Inflammatory macrophage treated with lipopolysaccharide for 1 hour (primary cell): ENCODE measurements at regions not wholly inside any gene's neighbourhood (a gene's known extent, or its start where the extent isn't known, plus 50 kb on each side); places are given as distances from the start of the nearest gene placed in this dataset.
"Not testable (repeated sequence)": the region's sequence is repeated elsewhere in the genome, so short reads cannot be mapped to it uniquely, and the experiment has no call there.

ENCODE experiments used
- DNase-seq, 2 donors: peaks; one replicate each; pipeline ENCODE4 v3.0.0-alpha.2; 2020 to 2022

DNA sequence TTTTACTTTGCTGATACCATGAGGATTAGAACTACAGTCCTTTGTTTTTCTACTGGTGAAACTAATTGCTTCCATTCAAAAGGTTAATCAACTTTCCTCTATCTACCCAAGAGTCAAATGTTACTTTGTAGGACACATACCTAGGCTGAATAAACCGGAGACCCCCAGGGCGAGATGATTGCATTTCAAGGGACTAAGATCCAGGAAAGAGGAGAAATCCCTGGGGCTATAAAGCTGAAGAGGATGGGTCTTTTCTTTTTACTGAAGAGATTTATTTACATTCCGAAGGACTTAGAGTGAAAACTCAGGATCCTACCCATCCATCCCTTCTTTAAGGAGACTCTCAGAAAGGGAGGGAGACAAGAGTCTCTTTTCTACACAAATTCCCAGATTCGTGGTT, 331.9 kb downstream of the CDH19 start:
- DNase-seq: no peak

DNA sequence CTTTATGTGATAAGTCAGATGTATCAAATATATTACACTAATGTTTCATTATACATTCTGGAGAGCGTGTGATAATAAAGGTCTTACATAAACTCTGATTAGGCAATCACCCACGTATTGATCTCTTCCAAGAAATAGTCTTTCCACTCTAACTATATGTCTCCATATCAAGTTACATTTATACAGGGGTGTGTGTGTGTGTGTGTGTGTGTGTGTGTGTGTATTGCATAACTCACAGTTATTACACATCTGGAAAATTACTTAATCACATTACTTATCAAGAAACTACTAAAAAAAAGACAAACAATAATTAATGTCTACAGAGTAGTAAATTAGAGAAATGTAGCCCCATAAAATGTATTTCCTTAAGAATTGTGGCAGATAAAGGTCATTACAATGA, 339.8 kb downstream of the CDH19 start:
- DNase-seq: no peak

DNA sequence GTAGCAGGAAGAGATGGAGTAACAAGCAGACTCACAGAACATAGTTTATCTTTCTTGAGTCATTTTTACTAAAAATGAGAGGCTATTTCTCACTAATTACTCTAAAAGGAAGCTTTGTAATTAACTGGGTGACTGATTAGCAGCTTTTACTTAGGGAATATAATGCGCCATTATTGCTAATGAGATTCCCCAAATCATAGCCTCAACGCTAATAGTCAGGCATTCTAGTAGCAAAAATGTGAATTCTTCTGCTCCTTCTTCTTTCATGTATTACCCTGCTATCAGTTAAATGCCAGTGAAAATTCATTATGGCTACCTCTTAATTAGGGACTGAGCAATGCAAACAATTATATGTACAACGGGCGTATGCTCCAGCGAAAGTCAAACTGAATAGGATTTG, 349.8 kb downstream of the CDH19 start:
- DNase-seq: no peak

DNA sequence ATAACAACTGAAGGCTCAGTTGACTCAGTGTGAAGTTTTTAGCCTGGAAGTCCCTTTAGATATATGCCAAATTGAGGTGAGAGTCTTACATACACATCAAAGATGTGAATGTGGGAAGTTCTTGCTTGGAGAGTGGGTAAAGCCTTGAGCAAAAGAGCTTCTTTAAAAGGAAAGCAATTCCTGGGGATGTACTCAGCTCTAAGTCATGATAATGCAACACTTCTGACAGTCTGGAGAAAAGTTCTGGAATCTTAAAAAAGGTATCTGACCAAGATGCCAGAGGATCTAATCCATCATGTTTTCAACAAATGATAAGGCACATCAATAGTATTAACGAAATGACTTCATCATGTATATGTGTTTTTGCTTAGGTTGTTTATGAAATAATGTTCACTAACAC, 351.2 kb downstream of the CDH19 start:
- DNase-seq: no peak

DNA sequence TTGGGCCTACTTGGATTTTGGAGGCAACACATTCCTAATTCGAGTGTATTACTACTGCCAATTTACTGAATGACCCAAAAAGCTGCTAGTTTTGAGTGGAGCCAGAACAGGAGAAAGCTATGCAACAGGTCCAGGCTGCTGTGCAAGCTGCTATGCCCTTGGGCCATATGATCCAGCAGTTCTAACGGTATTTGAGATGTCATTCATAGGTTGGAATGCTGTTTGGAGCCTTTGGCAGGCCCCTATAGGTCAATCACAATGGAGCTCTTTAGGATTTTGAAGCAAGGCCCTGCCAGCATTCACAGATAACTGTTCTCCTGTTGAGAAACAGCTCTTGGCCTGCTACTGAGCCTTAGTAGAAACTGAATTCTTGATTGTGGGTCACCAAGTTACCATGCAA, 368.7 kb downstream of the CDH19 start:
- no peak for DNase-seq

DNA sequence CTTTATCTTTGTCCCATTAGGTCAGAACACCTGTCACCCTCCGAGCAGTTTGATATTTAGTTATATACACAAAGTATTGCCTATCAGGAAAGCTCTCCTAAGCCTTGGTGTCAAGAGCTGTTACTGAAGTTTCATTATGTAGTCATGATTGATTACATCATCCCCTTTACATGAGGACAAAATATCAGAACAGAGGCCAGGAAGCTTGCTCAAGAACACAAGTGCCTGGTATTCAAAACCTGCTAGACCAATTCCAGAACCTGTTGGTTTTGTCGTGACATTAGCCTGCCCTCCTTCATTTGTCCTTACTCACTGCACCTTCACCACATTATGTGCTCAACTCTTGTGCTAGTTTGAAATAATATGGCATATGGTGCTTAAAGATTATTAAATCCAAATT, 377.1 kb downstream of the CDH19 start:
- no peak for DNase-seq

DNA sequence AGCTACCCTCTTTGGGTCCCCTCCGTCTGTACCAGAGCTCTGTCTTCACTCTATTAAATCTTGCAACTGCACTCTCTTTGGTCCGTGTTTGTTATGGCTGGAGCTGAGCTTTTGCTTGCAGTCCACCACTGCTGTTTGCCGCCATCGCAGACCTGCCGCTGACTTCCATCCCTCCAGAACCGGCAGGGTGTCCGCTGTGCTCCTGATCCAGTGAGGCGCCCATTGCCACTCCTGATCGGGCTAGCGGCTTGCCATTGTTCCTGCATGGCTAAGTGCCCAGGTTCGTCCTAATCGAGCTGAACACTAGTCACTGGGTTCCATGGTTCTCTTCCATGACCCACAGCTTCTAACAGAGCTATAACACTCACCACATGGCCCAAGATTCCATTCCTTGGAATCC, 380.6 kb downstream of the CDH19 start:
- DNase-seq: not testable (repeated sequence)

DNA sequence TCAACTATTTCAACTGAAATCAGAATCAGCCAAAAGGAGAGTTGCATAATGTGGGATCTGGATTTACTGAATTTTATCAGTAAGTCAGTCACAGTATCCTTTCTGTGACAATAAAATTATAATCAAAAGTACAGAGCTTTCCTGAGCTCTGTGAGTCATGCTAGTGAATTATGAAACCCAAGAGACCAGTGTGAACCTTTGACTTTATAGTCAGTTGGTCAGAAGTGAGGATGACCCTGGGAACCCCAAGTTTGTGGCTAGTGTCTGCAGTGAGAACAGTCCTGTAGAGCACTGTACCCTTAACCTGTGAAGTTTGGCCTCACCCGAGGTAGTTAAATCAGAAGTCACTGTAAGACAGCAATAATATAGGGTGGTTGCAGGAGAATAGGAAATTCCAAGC, 381.7 kb downstream of the CDH19 start:
- DNase-seq: no peak

DNA sequence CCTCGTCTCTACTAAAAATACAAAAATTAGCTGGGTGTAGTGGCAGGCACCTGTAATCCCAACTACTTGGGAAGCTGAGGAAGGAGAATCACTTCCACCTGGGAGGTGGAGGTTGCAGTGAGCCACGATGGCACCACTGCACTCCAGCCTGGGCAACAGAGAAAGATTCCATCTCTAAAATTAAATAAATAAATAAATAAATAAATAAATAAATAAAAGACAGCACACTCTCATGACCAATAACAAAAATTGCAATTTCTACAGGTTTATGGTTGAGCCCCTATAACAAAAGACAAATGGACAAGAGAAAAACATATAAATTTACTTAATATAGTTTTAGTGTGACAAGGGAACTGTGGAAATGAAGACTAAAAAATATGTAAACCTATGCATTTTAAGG, 384.1 kb downstream of the CDH19 start:
- no peak for DNase-seq

DNA sequence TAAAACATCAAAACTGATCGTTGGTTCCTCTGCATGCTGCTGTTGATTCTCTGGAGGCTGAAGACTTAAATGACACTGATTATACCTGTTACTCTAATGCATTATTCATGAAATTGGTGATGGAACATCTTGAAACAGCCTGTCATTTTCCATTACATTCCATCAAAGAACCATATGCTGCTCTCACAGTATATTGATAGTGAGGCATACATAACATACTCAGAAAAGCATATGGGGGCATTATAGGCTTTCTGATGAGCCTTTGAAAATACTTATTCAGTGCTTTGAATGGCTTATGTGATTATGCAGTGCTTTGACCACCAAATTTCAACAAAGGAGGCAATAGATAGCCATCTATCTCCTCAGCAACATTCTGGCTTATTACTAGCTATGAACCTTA, 392.1 kb downstream of the CDH19 start:
- no peak for DNase-seq

DNA sequence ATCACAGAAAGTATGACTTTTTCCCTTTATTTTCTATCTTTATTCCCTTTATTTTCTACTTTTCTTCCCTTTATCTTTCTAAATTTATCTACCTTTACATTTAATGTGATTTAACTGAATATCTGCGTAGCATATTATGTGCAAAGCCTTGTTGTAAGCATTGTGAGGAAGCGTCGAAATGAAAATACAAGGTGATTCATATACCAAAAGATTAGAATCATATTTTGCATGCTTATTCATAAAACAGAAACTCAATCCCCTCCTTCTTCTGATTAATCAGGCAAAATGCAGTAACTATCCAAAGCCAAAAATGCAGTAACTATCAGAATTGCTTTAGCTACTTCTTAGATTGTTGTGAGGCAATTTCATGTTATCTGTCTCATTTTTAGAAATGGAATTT, 393.0 kb downstream of the CDH19 start:
- no peak for DNase-seq

DNA sequence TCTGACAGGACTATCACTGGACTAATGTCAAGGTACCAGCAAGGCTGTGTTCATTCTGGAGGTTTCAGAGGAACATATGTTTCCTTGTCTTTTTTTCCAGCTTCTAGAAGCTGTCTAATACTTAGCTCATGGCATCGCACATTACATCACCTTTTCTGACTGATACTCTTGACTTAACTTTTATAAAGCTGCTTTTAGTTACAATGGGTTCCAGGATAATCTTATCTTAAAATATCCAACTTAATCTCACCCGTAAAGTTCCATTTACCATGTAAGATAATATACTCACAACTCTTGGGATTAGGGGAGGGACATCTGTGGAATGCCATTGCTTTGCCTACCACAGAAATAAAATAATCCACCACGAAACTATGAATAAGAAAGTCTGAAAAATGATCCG, 394.2 kb downstream of the CDH19 start:
- DNase-seq: no peak

DNA sequence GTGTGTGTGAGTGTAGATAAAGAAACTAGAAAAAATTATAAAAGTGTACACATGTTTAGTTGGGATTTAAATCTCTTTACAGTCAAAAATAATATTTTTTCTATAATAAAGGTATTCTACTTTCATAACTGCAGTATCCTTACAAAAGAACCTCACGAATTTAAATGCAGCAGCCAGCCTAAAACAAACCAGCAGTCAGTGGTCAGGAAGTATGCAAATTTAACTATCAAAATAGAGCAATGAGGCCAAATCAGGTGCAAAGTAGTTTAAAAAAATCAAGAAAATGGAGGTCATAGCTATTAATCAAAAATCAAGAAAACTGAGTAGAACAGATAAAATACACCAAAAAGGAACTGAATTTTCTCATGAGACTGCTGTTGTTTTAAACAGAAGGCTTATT, 407.1 kb downstream of the CDH19 start:
- no peak for DNase-seq

DNA sequence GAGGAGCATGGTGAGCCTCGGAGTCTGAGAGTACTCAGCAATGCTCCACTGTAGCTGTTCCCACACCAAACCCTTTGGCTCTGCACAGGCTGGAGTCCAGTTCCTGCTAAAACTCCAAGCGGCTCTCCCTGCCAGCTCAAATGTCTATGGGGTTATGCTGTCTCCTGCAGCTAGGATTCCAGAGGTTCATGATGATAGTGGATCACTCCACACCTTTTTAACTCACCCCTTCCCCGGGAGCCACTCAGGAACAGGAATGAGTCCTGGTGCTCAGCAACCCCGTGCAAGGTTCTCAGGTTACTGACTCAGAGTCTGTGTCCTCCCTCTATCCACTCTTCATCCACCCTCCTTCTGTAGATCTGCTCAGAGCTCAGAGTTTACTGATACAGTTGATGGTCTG, 410.0 kb downstream of the CDH19 start:
- no peak for DNase-seq

DNA sequence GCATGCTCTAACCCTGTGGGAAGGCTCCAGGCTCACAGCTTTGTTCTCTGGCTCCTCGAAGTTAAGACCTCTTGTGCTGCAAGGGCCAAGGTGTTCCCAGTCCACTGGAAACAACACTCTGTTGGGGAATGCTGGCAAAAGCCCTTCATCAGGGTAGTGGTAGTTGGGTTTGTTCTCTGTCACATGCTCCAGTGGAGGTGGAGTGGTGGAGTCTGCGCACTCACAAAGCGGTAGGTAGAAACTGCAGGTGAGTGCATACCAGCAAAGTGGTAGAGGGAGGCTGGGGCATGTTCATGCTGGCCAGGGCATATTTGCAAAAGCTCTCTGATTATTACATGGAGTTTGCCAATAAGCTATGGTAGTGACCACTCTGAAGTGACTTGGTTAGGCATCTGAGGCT, 410.5 kb downstream of the CDH19 start:
- no peak for DNase-seq

DNA sequence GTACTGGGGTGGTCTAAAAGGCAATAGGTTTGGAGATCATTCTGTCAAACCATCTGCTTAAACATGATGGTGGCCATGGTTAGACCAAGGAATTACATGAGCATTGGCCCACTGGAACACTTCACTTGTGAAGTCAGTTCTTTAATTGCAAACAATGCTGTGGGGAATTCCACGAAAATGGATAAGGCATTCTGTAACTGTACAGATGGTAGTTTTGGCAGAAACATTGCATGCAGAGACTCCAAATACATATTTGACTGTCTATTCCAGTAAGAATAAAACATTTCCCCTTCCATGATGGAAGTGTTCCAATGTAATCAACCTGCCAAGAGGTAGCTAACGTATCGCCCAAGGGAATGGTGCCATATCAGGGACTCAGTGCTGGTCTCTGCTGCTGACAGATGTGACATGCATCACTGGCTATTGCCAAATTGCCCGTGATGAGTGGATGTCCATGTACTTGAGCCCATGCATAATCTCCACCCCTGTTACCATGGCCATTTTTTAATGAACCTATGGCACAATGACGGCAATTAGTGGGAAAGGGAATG, 417.9 kb downstream of the CDH7 start:
- DNase-seq: no peak

DNA sequence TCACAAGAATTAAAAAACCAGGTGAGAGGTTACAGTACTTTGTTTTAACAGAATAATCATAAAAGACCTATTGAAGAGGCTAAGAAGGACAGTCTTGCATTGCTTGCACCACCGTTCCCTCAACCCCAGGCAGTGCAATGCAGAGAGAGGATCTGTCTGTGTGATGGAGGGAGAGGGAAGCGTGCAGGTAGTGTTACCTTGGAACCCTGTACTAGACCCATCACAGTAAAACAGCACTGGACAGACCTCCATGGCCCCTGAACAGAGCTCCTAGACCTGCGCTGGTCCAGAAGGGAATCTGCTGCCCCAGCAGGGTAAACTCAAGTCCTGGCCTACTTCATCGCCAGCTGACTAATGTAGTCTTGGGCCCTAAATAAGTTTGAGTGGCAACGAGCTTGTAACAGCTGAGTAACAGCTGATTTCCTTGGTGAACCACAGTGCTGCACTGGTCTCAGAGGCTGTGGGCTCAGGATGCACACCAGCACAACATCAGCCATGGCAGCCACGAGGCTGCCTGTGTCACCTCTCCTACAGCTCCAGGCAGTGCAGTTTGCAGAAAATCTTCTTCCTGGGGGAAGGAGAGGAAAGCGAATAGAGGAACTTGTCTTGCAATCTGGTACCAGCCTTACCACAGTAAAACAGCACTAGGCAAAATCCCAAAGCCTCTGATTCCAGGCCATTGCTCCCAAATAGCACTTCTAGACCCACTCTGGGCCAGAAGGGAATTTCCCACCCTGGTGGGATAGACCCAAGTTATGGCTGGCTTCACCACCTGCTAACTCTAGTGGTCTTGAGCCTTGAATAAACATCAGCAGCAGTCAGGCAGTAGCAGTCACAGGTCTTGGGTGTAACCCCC, 417.2 kb downstream of the CDH7 start:
- no peak for DNase-seq

DNA sequence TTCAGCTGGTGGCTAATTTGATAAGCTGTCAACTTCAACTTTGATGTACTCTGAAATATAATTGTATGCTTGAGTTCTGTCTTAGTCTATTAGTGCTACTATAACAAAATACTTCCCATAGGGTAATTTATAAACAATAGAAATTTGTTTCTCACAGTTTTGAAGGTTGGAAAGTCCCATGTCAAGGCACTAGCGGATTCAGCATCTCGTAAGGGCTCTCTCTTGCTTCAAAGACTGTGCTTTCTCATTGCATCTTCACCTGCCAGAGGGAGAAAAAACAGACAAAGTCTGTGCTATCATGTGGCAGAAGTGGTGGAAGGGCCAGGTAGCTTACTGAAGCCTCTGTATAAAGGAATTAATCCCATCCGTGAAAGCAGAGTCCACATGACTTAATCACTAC, 409.2 kb downstream of the CDH7 start:
- no peak for DNase-seq

DNA sequence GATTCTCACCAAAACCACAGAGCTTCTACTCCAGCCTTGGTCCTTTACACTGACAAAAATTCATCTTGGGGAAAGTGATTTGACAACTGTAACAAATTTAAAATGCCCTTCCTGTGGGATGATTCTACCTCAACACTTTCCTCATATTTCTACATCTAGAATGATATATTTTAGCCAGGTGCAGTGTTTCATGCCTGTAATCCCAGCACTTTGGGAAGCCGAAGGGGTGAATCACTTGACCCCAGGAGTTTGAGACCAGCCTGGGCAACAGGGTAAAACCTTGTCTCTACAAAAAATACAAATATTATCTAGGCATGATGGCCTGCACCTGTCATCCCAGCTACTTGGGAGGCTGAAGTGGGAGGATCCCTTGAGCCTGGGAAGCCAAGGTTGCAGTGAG, 408.6 kb downstream of the CDH7 start:
- DNase-seq: no peak

DNA sequence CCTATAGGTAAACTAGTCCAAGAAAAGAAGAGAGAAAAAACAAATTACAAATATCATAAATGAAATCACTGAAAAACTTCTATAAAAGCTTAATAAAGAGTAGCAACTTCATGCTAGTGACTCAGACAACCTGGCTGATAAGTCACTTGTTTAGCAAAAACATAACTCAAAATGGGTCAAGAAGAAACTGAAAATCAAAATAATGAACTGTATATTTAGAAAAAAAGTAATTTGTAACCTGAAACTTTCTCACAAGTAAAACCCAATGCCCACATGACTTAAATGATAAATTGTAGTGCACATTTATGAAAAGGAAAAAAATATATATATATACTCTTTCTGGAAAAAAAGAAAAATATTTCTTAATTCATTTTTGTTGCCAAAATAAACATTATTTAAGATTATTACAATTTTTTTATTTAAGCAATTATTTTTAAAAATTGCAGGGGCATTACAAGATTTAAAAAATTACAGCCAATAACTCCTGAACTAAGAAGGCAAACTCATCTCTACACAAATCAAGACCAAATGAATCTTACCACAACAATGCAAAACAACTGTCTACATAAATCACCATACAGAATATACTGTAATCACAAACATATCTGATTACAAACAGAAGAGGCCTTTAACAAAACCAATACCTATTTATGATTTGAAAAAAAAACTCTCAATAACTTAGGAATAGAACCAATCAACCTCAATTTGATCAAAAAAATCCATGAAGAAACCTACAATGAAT, 406.3 kb downstream of the CDH7 start:
- no peak for DNase-seq

DNA sequence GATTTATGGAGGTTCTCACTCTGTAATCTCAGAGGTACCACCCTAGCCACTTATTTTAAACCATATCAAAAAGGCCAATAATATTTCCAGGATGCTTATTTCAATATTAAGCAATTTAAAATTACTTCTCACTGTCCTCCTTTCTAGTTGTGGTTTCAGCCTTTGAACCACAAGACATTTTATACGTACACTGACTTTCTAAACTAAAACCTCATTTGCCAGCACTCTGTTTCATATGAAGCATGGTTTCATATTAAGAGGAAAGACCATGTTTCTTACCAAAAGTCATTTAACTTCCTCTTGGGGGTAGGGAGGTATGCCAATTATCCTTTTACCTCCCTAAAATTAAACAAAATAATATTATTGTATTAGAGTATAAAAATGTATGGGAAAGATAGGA, 399.8 kb downstream of the CDH7 start:
- no peak for DNase-seq

DNA sequence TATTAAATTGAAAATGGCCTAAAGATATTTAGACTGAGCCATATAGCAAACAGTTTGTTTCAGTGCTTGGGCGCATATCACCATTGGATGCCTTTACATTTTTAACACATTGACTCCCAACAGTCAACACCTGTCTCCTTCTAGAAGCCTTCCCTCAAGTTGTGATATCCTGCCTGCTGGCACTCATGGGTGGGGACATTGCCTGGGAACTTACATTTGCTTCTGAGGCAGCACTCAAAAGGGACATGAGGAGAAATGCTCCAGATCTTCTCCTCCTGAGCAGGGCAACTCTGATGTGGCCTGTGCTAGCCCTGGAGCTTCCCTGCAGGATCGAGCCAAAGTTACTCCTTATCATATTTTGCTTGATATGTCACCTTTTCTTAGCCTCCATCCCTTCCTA, 392.2 kb downstream of the CDH7 start:
- no peak for DNase-seq

DNA sequence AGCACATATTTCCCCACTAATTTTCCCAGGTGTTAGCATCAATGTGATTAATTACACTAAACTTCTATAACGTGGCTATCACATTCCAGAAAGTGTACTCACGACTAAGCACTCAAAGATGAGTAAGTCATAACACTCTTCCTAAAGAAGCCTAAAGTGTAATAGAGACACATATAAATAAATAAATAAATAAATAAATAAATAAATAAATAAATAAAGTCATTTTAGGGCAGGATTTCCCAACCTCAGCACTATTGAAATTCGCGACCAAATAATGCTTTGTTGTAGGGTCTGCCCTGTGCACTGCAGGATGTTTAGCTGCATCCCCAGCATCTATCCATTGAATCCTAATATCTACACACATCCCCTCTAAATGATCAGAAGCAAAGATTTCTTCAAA, 390.9 kb downstream of the CDH7 start:
- DNase-seq: no peak

DNA sequence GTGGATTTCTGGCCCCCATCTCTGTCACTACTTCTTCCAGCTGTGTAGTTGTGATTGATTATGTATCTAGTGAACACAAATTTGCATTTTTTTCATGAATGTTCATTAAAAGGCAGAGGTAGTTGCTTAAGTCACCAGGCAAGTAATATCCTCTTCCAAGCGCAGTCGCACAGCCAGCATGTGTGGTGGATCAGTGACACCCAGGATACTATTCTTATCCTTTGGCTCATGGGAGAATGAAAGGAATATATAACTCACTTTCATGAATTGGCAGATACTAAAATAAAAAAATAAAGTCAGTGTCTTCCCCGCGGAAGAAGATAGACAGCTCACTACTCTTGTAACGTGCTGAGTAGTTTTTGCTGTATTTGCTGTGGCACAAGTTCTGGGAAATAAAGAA, 387.8 kb downstream of the CDH7 start:
- DNase-seq: no peak
